ENCODE measurements at regions not wholly inside any gene's neighbourhood (a gene's known extent, or its start where the extent isn't known, plus 50 kb on each side); places are given as distances from the start of the nearest gene placed in this dataset.
A peak's percentile ranks its signal among the peaks of the same experiment; 100 is the strongest.

- H4K20me1 ChIP-seq (ENCODE audit: insufficient read depth, low read length): no peaks in the 10 kb centered on the region
- no peak overlapping the region for H3K4me3 ChIP-seq (ENCODE audit: low read length)
- TF ChIP-seq EZH2phosphoT487 (IDR thresholded peaks at IDR 0.05; ENCODE audit: low read length) (no peak), CTCF (IDR thresholded peaks at IDR 0.05; ENCODE audit: low read length) (no peak), EZH2 (optimal IDR thresholded peaks at IDR 0.05; ENCODE audit: low read depth, low read length) (no peak)
- no peaks in the 10 kb centered on the region for H3K79me2 ChIP-seq (ENCODE audit: low read length)
- no peak for DNase-seq
- no peaks in the 10 kb centered on the region for H3K9me2 ChIP-seq (replicated peaks; ENCODE audit: insufficient read depth, low read length)
- no peaks in the 10 kb centered on the region for H3F3A ChIP-seq (ENCODE audit: insufficient read depth, low read length)
- H3K9me3 ChIP-seq (replicated peaks; ENCODE audit: insufficient read depth, low read length): no peaks in the 10 kb centered on the region
- H2AFZ ChIP-seq (ENCODE audit: low read length): no peak overlapping the region
- no peak overlapping the region for H3K9ac ChIP-seq (ENCODE audit: low read length)
- H3K36me3 ChIP-seq (replicated peaks; ENCODE audit: insufficient read depth, low read length): no peaks in the 10 kb centered on the region
- no peaks in the 10 kb centered on the region for H3K27me3 ChIP-seq (replicated peaks; ENCODE audit: insufficient read depth, low read length)
- H3K27ac ChIP-seq (ENCODE audit: low read length): no peak overlapping the region
- no peak overlapping the region for H3K4me2 ChIP-seq (ENCODE audit: low read depth, low read length)
- no peaks in the 10 kb centered on the region for H3K4me1 ChIP-seq (ENCODE audit: low read length)
Observed at GRCh38 chr2:126358122-126358521, 297.8 kb upstream of the GYPC start.

DNA sequence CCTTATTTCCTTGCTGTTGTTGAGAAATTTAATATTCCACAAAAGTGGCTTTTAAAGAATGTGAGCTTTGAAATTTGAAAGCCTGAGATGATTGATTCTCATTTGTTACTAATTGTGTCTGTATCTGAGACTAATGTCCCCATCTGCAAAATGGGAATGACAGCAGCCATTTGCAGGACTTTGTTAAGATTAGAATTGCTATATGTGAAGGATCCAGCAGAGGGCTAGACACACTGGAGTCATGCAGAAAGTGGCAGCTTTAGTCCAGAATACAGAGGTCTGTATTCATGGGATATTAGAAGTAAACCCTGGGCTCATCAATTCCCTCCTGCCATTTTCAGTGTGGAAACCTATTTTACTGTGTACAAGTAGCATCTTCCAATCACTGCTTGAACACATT, 296.5 kb upstream of the GYPC start:
- DNase-seq: peak; percentile 26

DNA sequence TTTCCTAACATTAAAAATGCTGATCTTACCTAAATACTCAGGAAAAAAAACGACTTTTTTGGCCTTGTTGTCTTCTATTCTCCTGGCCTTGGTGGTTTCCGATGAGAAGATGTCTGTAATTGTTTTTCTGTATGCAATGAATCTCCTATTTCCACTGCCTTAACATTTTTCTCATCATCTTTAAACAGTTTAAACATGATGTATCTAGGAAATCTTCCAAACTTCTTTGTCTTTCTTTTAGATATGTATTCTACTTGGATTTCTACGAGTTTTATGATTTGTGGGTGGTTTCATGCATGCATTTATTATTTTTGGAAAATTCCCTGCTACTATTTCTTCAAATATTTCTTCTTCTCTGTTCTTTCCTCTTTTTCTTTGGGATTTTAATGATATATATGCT, 288.6 kb upstream of the GYPC start:
- Histone ChIP-seq H3K79me2 (ENCODE audit: low read length) (no peaks in the 10 kb centered on the region), H2AFZ (ENCODE audit: low read length) (no peak overlapping the region), H3K27me3 (replicated peaks; ENCODE audit: insufficient read depth, low read length) (no peaks in the 10 kb centered on the region), H3K36me3 (replicated peaks; ENCODE audit: insufficient read depth, low read length) (no peaks in the 10 kb centered on the region), H3K4me2 (ENCODE audit: low read depth, low read length) (no peak overlapping the region), H3K4me3 (ENCODE audit: low read length) (no peak overlapping the region), H3K9ac (ENCODE audit: low read length) (no peak overlapping the region), H3K9me2 (replicated peaks; ENCODE audit: insufficient read depth, low read length) (no peaks in the 10 kb centered on the region), H3K9me3 (replicated peaks; ENCODE audit: insufficient read depth, low read length) (no peaks in the 10 kb centered on the region), H3K27ac (ENCODE audit: low read length) (no peak overlapping the region), H4K20me1 (ENCODE audit: insufficient read depth, low read length) (no peaks in the 10 kb centered on the region), H3F3A (ENCODE audit: insufficient read depth, low read length) (no peaks in the 10 kb centered on the region), H3K4me1 (ENCODE audit: low read length) (no peaks in the 10 kb centered on the region)
- TF ChIP-seq CTCF (IDR thresholded peaks at IDR 0.05; ENCODE audit: low read length) (no peak), EZH2phosphoT487 (IDR thresholded peaks at IDR 0.05; ENCODE audit: low read length) (no peak), EZH2 (optimal IDR thresholded peaks at IDR 0.05; ENCODE audit: low read depth, low read length) (no peak)
- no peak for DNase-seq

More for the DNA sequence above, 296.5 kb upstream of the GYPC start:
- TF ChIP-seq EZH2phosphoT487 (IDR thresholded peaks at IDR 0.05; ENCODE audit: low read length): no peak
- no peak for TF ChIP-seq EZH2 (optimal IDR thresholded peaks at IDR 0.05; ENCODE audit: low read depth, low read length)
- peak; percentile 40 for TF ChIP-seq CTCF (IDR thresholded peaks at IDR 0.05; ENCODE audit: low read length)
- Histone ChIP-seq H3K9me2 (replicated peaks; ENCODE audit: insufficient read depth, low read length) (no peaks in the 10 kb centered on the region), H3K27me3 (replicated peaks; ENCODE audit: insufficient read depth, low read length) (no peaks in the 10 kb centered on the region), H3K79me2 (ENCODE audit: low read length) (no peaks in the 10 kb centered on the region), H3K9me3 (replicated peaks; ENCODE audit: insufficient read depth, low read length) (no peaks in the 10 kb centered on the region), H3K4me3 (ENCODE audit: low read length) (no peak overlapping the region), H3K4me2 (ENCODE audit: low read depth, low read length) (no peak overlapping the region), H3K9ac (ENCODE audit: low read length) (no peak overlapping the region), H3K36me3 (replicated peaks; ENCODE audit: insufficient read depth, low read length) (no peaks in the 10 kb centered on the region), H2AFZ (ENCODE audit: low read length) (no peak overlapping the region), H4K20me1 (ENCODE audit: insufficient read depth, low read length) (no peaks in the 10 kb centered on the region), H3K27ac (ENCODE audit: low read length) (no peak overlapping the region), H3K4me1 (ENCODE audit: low read length) (no peaks in the 10 kb centered on the region), H3F3A (ENCODE audit: insufficient read depth, low read length) (no peaks in the 10 kb centered on the region)
